ENCODE measurements at regions not wholly inside any gene's neighbourhood (a gene's known extent, or its start where the extent isn't known, plus 50 kb on each side); places are given as distances from the start of the nearest gene placed in this dataset.

DNA sequence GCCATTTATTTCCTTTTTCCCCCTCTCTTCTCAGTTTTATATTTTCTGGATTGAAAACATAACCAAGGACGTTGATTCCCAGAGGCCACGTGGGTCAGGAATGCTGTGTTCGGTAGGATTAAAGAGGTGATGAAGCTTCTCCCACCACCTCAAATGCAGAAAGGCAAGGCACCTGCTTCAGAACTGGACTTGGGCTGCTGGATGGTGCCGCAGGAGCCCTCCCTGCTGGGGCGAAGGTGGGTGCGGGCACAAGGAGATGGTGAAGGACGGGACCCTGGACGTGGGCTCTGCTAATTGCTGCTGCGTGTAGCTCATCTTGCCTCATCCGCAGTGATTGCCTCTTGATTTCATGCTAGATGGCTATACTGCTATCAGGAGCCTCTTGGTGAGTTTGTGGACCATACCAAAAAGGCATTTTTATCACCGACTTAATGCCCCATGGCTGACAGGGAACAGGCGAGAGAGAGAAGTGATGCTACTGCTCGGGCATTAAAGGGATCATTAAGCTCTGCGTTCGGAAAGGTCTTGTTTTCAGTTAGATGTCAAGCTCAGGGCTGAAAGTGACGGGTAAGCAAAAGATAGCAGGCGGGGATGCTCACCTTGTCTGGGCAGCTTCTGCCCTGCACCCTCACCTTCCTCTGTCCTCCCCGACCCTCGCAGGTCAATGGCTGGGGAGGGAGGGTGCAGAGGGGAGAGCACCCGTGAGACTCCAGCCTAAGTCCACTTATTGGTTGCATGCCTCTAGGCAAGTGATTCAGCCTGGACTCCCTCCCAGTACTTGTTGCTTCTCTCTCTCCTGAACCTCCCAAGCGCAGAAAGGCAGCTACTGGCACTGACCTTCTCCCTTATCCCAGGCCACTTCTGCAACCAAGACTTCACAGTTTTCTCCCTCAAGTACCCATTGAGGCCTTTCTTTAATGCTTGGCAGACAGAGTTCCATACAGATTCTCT lies 71.6 kb upstream of the FSTL4 start:
- no peak overlapping the region for H3K4me2 ChIP-seq (ENCODE audit: insufficient read depth, low read length)
- no peak overlapping the region for H2AFZ ChIP-seq (ENCODE audit: low read length)
- no peak for DNase-seq (ENCODE audit: insufficient read length, low spot score, missing footprints)
- no peaks in the 10 kb centered on the region for H3K4me1 ChIP-seq (ENCODE audit: insufficient read depth, low read length)
- H3K36me3 ChIP-seq (ENCODE audit: insufficient read depth, low read length), result no peaks in the 10 kb centered on the region
- no peak overlapping the region for H3K27ac ChIP-seq (ENCODE audit: low read depth, low read length)
- H3K9me3 ChIP-seq (ENCODE audit: low read depth, low read length), result no peaks in the 10 kb centered on the region
- H4K20me1 ChIP-seq (ENCODE audit: insufficient read depth, low read length), result no peaks in the 10 kb centered on the region
- no peaks in the 10 kb centered on the region for H3K79me2 ChIP-seq (ENCODE audit: insufficient read depth, low read length)
- no peak overlapping the region for H3K4me3 ChIP-seq (ENCODE audit: insufficient read depth, low read length)
- no peaks in the 10 kb centered on the region for H3K27me3 ChIP-seq (ENCODE audit: insufficient read depth, low read length)
- no peak for TF ChIP-seq CTCF (IDR thresholded peaks at IDR 0.05; ENCODE audit: extremely low read depth, low read depth, low read length)

DNA sequence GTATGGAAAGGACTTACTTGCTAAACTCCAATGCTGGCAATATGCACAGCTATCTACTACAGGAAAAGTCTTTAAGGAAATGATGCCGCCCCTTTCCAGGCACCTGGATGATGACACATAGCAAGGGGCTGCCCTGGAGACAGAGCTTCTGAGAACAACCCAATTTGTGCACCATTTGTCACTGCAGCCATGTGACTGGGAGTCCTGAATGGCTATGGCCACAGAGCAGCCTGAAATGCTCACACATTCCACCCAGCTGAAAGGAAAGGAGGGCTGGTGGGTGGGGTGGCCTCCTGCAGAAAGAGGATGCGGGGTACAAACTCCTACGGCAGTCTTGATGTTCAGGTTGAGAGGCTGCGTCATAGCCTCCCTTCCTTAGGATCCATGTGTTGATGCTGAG lies 70.1 kb upstream of the FSTL4 start:
- TF ChIP-seq CTCF (IDR thresholded peaks at IDR 0.05; ENCODE audit: extremely low read depth, low read depth, low read length), result no peak
- H3K4me2 ChIP-seq (ENCODE audit: insufficient read depth, low read length), result no peak overlapping the region
- no peaks in the 10 kb centered on the region for H4K20me1 ChIP-seq (ENCODE audit: insufficient read depth, low read length)
- DNase-seq (ENCODE audit: insufficient read length, low spot score, missing footprints), result no peak
- no peaks in the 10 kb centered on the region for H3K79me2 ChIP-seq (ENCODE audit: insufficient read depth, low read length)
- H3K27me3 ChIP-seq (ENCODE audit: insufficient read depth, low read length), result no peaks in the 10 kb centered on the region
- no peak overlapping the region for H2AFZ ChIP-seq (ENCODE audit: low read length)
- no peak overlapping the region for H3K27ac ChIP-seq (ENCODE audit: low read depth, low read length)
- H3K4me3 ChIP-seq (ENCODE audit: insufficient read depth, low read length), result no peak overlapping the region
- H3K36me3 ChIP-seq (ENCODE audit: insufficient read depth, low read length), result no peaks in the 10 kb centered on the region
- H3K9me3 ChIP-seq (ENCODE audit: low read depth, low read length), result no peaks in the 10 kb centered on the region
- no peaks in the 10 kb centered on the region for H3K4me1 ChIP-seq (ENCODE audit: insufficient read depth, low read length)

DNA sequence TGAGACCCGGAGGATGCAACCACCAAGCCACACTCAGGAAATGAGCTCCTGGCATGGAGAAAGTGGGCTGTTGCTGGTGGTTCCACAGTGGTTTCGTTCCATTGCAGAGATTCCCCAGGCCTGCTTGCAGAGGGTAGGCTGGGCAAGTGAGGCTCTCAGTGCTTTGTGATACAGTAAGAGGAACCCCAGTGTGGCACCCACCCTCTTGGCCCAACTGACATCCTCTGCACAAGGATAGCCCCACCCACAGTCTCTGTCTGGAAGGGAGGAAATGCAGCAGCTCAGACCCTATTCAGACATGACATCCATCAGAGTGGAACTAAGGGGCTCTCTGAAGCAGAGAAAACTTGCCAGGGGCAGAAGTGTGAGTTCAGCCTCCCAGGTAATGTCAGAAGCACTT lies 69.6 kb upstream of the FSTL4 start:
- no peak for DNase-seq (ENCODE audit: insufficient read length, low spot score, missing footprints)
- no peak for TF ChIP-seq CTCF (IDR thresholded peaks at IDR 0.05; ENCODE audit: extremely low read depth, low read depth, low read length)
- Histone ChIP-seq H3K36me3 (ENCODE audit: insufficient read depth, low read length) (no peaks in the 10 kb centered on the region), H3K4me1 (ENCODE audit: insufficient read depth, low read length) (no peaks in the 10 kb centered on the region), H4K20me1 (ENCODE audit: insufficient read depth, low read length) (no peaks in the 10 kb centered on the region), H3K9me3 (ENCODE audit: low read depth, low read length) (no peaks in the 10 kb centered on the region), H3K4me3 (ENCODE audit: insufficient read depth, low read length) (no peak overlapping the region), H3K27ac (ENCODE audit: low read depth, low read length) (no peak overlapping the region), H3K79me2 (ENCODE audit: insufficient read depth, low read length) (no peaks in the 10 kb centered on the region), H3K4me2 (ENCODE audit: insufficient read depth, low read length) (no peak overlapping the region), H3K27me3 (ENCODE audit: insufficient read depth, low read length) (peaks cover 4% of the 10 kb centered on the region), H2AFZ (ENCODE audit: low read length) (no peak overlapping the region)

- no peaks in the 10 kb centered on the region for H3K36me3 ChIP-seq (ENCODE audit: insufficient read depth, low read length)
- no peaks in the 10 kb centered on the region for H3K9me3 ChIP-seq (ENCODE audit: low read depth, low read length)
- no peak overlapping the region for H2AFZ ChIP-seq (ENCODE audit: low read length)
- H4K20me1 ChIP-seq (ENCODE audit: insufficient read depth, low read length), result no peaks in the 10 kb centered on the region
- no peak for DNase-seq (ENCODE audit: insufficient read length, low spot score, missing footprints)
- H3K4me3 ChIP-seq (ENCODE audit: insufficient read depth, low read length), result no peak overlapping the region
- H3K4me2 ChIP-seq (ENCODE audit: insufficient read depth, low read length), result no peak overlapping the region
- H3K27ac ChIP-seq (ENCODE audit: low read depth, low read length), result no peak overlapping the region
- no peaks in the 10 kb centered on the region for H3K4me1 ChIP-seq (ENCODE audit: insufficient read depth, low read length)
- H3K27me3 ChIP-seq (ENCODE audit: insufficient read depth, low read length), result peaks cover 5% of the 10 kb centered on the region
- no peak for TF ChIP-seq CTCF (IDR thresholded peaks at IDR 0.05; ENCODE audit: extremely low read depth, low read depth, low read length)
- H3K79me2 ChIP-seq (ENCODE audit: insufficient read depth, low read length), result no peaks in the 10 kb centered on the region
Measured at GRCh38 chr5:133680830-133681565, 68.7 kb upstream of the FSTL4 start.
